ENCODE measurements at regions not wholly inside any gene's neighbourhood (a gene's known extent, or its start where the extent isn't known, plus 50 kb on each side); places are given as distances from the start of the nearest gene placed in this dataset.

GRCh38 chr1:244164511-244164890, 113.4 kb downstream of the ZBTB18 start:
- no peak for ATAC-seq

GRCh38 chr1:244165021-244165420, 113.9 kb downstream of the ZBTB18 start:
- no peak for ATAC-seq
- TF ChIP-seq TCF4 (CRISPR knock-in tag; IDR thresholded peaks at IDR 0.05; ENCODE audit: borderline replicate concordance) (no peak), ISL1 (CRISPR knock-in tag; IDR thresholded peaks at IDR 0.05) (no peak), CSDC2 (CRISPR knock-in tag; IDR thresholded peaks at IDR 0.05) (no peak), TOX (CRISPR knock-in tag; IDR thresholded peaks at IDR 0.05; ENCODE audit: borderline replicate concordance) (no peak), BACH2 (CRISPR knock-in tag; IDR thresholded peaks at IDR 0.05; ENCODE audit: borderline replicate concordance) (no peak), POU6F1 (CRISPR knock-in tag; IDR thresholded peaks at IDR 0.05; ENCODE audit: borderline replicate concordance, low read depth) (no peak), ZC3H10 (CRISPR knock-in tag; IDR thresholded peaks at IDR 0.05) (no peak), PPARA (CRISPR knock-in tag; IDR thresholded peaks at IDR 0.05; ENCODE audit: borderline replicate concordance) (no peak), ARNTL (CRISPR knock-in tag; IDR thresholded peaks at IDR 0.05; ENCODE audit: borderline replicate concordance, low read depth) (no peak), PATZ1 (CRISPR knock-in tag; IDR thresholded peaks at IDR 0.05; ENCODE audit: borderline replicate concordance) (no peak), CSRNP3 (CRISPR knock-in tag; IDR thresholded peaks at IDR 0.05) (no peak), OSR1 (CRISPR knock-in tag; IDR thresholded peaks at IDR 0.05) (no peak)

More at GRCh38 chr1:244164511-244164890, 113.4 kb downstream of the ZBTB18 start:
- no peak for TF ChIP-seq CSRNP3 (CRISPR knock-in tag; IDR thresholded peaks at IDR 0.05)
- TF ChIP-seq ARNTL (CRISPR knock-in tag; IDR thresholded peaks at IDR 0.05; ENCODE audit: borderline replicate concordance, low read depth) = no peak
- no peak for TF ChIP-seq GLIS3 (CRISPR knock-in tag; IDR thresholded peaks at IDR 0.05)
- TF ChIP-seq POU6F1 (CRISPR knock-in tag; IDR thresholded peaks at IDR 0.05; ENCODE audit: borderline replicate concordance, low read depth) = no peak
- no peak for TF ChIP-seq BACH2 (CRISPR knock-in tag; IDR thresholded peaks at IDR 0.05; ENCODE audit: borderline replicate concordance)
- no peak for TF ChIP-seq TSHZ2 (CRISPR knock-in tag; IDR thresholded peaks at IDR 0.05)
- TF ChIP-seq PATZ1 (CRISPR knock-in tag; IDR thresholded peaks at IDR 0.05; ENCODE audit: borderline replicate concordance) = no peak
- no peak for TF ChIP-seq ISL1 (CRISPR knock-in tag; IDR thresholded peaks at IDR 0.05)
- no peak for TF ChIP-seq ZNF70 (CRISPR knock-in tag; IDR thresholded peaks at IDR 0.05)
- no peak for TF ChIP-seq ZNF565 (CRISPR knock-in tag; conservative IDR thresholded peaks at IDR 0.05; ENCODE audit: low read depth)
- TF ChIP-seq PPARA (CRISPR knock-in tag; IDR thresholded peaks at IDR 0.05; ENCODE audit: borderline replicate concordance) = no peak
- no peak for TF ChIP-seq ZNF8 (CRISPR knock-in tag; IDR thresholded peaks at IDR 0.05)

All from SK-N-SH treated with all-trans-retinoic acid at 6 μM for 48 hours (cell line).